Ramos (cell line): ENCODE measurements at regions not wholly inside any gene's neighbourhood (a gene's known extent, or its start where the extent isn't known, plus 50 kb on each side); places are given as distances from the start of the nearest gene placed in this dataset.
"Not testable (repeated sequence)": the region's sequence is repeated elsewhere in the genome, so short reads cannot be mapped to it uniquely, and the experiment has no call there.

Experiments used
- in situ Hi-C: fragments of 300-500 bp; cut with MboI; formaldehyde crosslinking; loops from one replicate; pipeline ENCODE4 v1.14.3; 2022; ENCODE audit warnings: low sequenced_read_pairs; ENCODE audit not compliant: unreplicated experiment

- in situ Hi-C loops, result no loop called here
Measured at GRCh38 chr1:88289401-88290102, 394.5 kb upstream of the PKN2 start.

GRCh38 chr1:88291611-88292354, 392.3 kb upstream of the PKN2 start:
- in situ Hi-C loops, result no loop called here

- in situ Hi-C loops, result no loop called here
Measured at GRCh38 chr1:88293691-88294190, 390.3 kb upstream of the PKN2 start.

- in situ Hi-C loops, result no loop called here
Measured at GRCh38 chr1:88296227-88296626, 387.8 kb upstream of the PKN2 start.

- in situ Hi-C loops, result no loop called here
Measured at GRCh38 chr1:88296642-88297041, 387.4 kb upstream of the PKN2 start.

- in situ Hi-C loops, result no loop called here
Measured at GRCh38 chr1:88298506-88298905, 385.6 kb upstream of the PKN2 start.

GRCh38 chr1:88300752-88301263, 383.3 kb upstream of the PKN2 start:
- in situ Hi-C loops, result no loop called here

- in situ Hi-C loops, result no loop called here
Measured at GRCh38 chr1:88302843-88303486, 381.1 kb upstream of the PKN2 start.

GRCh38 chr1:88311265-88311664, 372.8 kb upstream of the PKN2 start:
- in situ Hi-C loops, result no loop called here

GRCh38 chr1:88311907-88312306, 372.2 kb upstream of the PKN2 start:
- in situ Hi-C loops, result no loop called here

- in situ Hi-C loops, result no loop called here
Measured at GRCh38 chr1:88317396-88317795, 366.7 kb upstream of the PKN2 start.

- in situ Hi-C loops, result no loop called here
Measured at GRCh38 chr1:88318740-88319139, 365.3 kb upstream of the PKN2 start.

- in situ Hi-C loops, result no loop called here
Measured at GRCh38 chr1:88320291-88320690, 363.8 kb upstream of the PKN2 start.

GRCh38 chr1:88321706-88322105, 362.4 kb upstream of the PKN2 start:
- in situ Hi-C loops, result no loop called here

GRCh38 chr1:88324899-88325298, 359.2 kb upstream of the PKN2 start:
- in situ Hi-C loops, result no loop called here

- in situ Hi-C loops, result no loop called here
Measured at GRCh38 chr1:88327391-88328267, 356.4 kb upstream of the PKN2 start.

- in situ Hi-C loops, result no loop called here
Measured at GRCh38 chr1:88330201-88330600, 353.9 kb upstream of the PKN2 start.

- in situ Hi-C loops, result no loop called here
Measured at GRCh38 chr1:88333086-88333695, 350.9 kb upstream of the PKN2 start.

GRCh38 chr1:88341447-88341846, 342.6 kb upstream of the PKN2 start:
- in situ Hi-C loops, result no loop called here

- in situ Hi-C loops, result not testable (repeated sequence)
Measured at GRCh38 chr1:88342081-88342480, 342.0 kb upstream of the PKN2 start.
